GM23338 (cell line): ENCODE measurements at regions not wholly inside any gene's neighbourhood (a gene's known extent, or its start where the extent isn't known, plus 50 kb on each side); places are given as distances from the start of the nearest gene placed in this dataset.

Experiments used
- ATAC-seq: fragments of 200-7000 bp; cut with Tn5 transposase; 3 replicates; pipeline ENCODE4 v1.9.1; 2020
- DNase-seq: peaks from one replicate; pipeline ENCODE4 v3.0.0-alpha.2; 2015; ENCODE audit warnings: low spot score
- H2AFZ ChIP-seq: fragments of 200-600 bp; sonication (generic); 2 replicates; pipeline ENCODE4 v1.8.0; 2016; ENCODE audit warnings: antibody characterized with exemption, mild to moderate bottlenecking, moderate library complexity
- H3F3A ChIP-seq: fragments of 200-600 bp; sonication (generic); replicated peaks from 2 replicates; pipeline ENCODE4 v1.8.0; 2017; ENCODE audit warnings: antibody characterized with exemption, mixed run types, low read depth
- H3K27ac ChIP-seq: fragments of 200-600 bp; sonication (generic); 2 replicates; pipeline ENCODE4 v1.6.1; 2016; ENCODE audit warnings: low read depth
- H3K27me3 ChIP-seq: fragments of 200-600 bp; sonication (generic); 2 replicates; pipeline ENCODE4 v1.8.0; 2016; ENCODE audit warnings: mild to moderate bottlenecking, mixed run types, moderate library complexity; ENCODE audit not compliant: insufficient read depth
- H3K36me3 ChIP-seq: fragments of 200-600 bp; sonication (generic); 2 replicates; pipeline ENCODE4 v1.8.0; 2016; ENCODE audit warnings: mild to moderate bottlenecking; ENCODE audit not compliant: insufficient read depth
- H3K4me1 ChIP-seq: fragments of 200-600 bp; sonication (generic); 2 replicates; pipeline ENCODE4 v1.8.0; 2016; ENCODE audit warnings: mild to moderate bottlenecking, moderate library complexity; ENCODE audit not compliant: insufficient read depth
- H3K4me2 ChIP-seq: fragments of 200-600 bp; sonication (generic); 2 replicates; pipeline ENCODE4 v1.7.1; 2017; ENCODE audit warnings: mixed run types
- H3K4me3 ChIP-seq: fragments of 200-600 bp; sonication (generic); 2 replicates; pipeline ENCODE4 v1.6.1; 2016; ENCODE audit warnings: mixed run types
- H3K79me2 ChIP-seq: fragments of 200-600 bp; sonication (generic); replicated peaks from 2 replicates; pipeline ENCODE4 v1.8.0; 2017; ENCODE audit warnings: mild to moderate bottlenecking; ENCODE audit not compliant: insufficient read depth
- H3K9me2 ChIP-seq: fragments of 200-600 bp; sonication (generic); 2 replicates; pipeline ENCODE4 v1.8.0; 2017; ENCODE audit not compliant: insufficient read depth
- H4K20me1 ChIP-seq: fragments of 200-600 bp; sonication (generic); replicated peaks from 2 replicates; pipeline ENCODE4 v1.8.0; 2017; ENCODE audit warnings: mild to moderate bottlenecking; ENCODE audit not compliant: insufficient read depth
- H3K27ac Mint-ChIP-seq: 2 replicates; pipeline ENCODE4 v1.8.0; 2020; ENCODE audit warnings: inconsistent platforms, mild to moderate bottlenecking, moderate library complexity, mixed read lengths
- H3K27me3 Mint-ChIP-seq: 3 replicates; pipeline ENCODE4 v1.8.0; 2022; ENCODE audit warnings: low read depth, mild to moderate bottlenecking, moderate library complexity, mixed read lengths, inconsistent platforms; ENCODE audit not compliant: insufficient read depth, poor library complexity
- H3K36me3 Mint-ChIP-seq: 3 replicates; pipeline ENCODE4 v1.8.0; 2021; ENCODE audit warnings: low read depth, mild to moderate bottlenecking, inconsistent platforms, moderate library complexity, mixed read lengths
- H3K4me1 Mint-ChIP-seq: 3 replicates; pipeline ENCODE4 v1.8.0; 2020; ENCODE audit warnings: mild to moderate bottlenecking, inconsistent platforms, mixed read lengths
- H3K4me3 Mint-ChIP-seq: 3 replicates; pipeline ENCODE4 v1.8.0; 2021; ENCODE audit warnings: moderate library complexity, mild to moderate bottlenecking, inconsistent platforms, mixed read lengths
- H3K9me3 Mint-ChIP-seq: 3 replicates; pipeline ENCODE4 v1.8.0; 2020; ENCODE audit warnings: moderate library complexity, mild to moderate bottlenecking, inconsistent platforms, mixed read lengths
- CTCF ChIP-seq, 2 experiments: fragments of 200-600 bp in 1 of 2; sonication (generic) in 1 of 2; conservative IDR thresholded peaks; 2 replicates each; pipeline versions ENCODE4 v1.5.1 to v1.6.1; 2016 to 2017; ENCODE audit warnings: antibody characterized with exemption in 2 of 2, low read depth in 2 of 2, mild to moderate bottlenecking in 2 of 2, moderate library complexity in 1 of 2
- ETS1 ChIP-seq: IDR thresholded peaks from 2 replicates; pipeline ENCODE4 v1.6.1; 2016; ENCODE audit warnings: antibody characterized with exemption
- POLR2AphosphoS5 ChIP-seq: IDR thresholded peaks from 2 replicates; pipeline ENCODE4 v1.6.1; 2016; ENCODE audit warnings: antibody characterized with exemption, low read depth
- TF ChIP-seq, protein P1 (sequence below): fragments of 250-450 bp; sonication (Bioruptor Pico); IDR thresholded peaks from 2 replicates; pipeline ENCODE4 v1.5.0; 2020; ENCODE audit warnings: mild to moderate bottlenecking, moderate library complexity

- DNase-seq: no peak
- Histone ChIP-seq H3K4me1 (peaks cover 3% of the 10 kb centered on the region; the same call in 1 of the 2 replicates), H3K36me3 (no peaks in the 10 kb centered on the region), H4K20me1 (no peaks in the 10 kb centered on the region), H3K4me2 (no peak overlapping the region), H3K27me3 (no peaks in the 10 kb centered on the region), H3K4me3 (no peak overlapping the region), H2AFZ (no peak overlapping the region), H3K79me2 (no peaks in the 10 kb centered on the region), H3K27ac (no peak overlapping the region), H3F3A (no peaks in the 10 kb centered on the region), H3K9me2 (no peaks in the 10 kb centered on the region)
- Mint-ChIP-seq H3K27me3 (no peaks in the 10 kb centered on the region), H3K36me3 (peaks cover 3% of the 10 kb centered on the region; the same call in 2 of the 3 replicates), H3K27ac (no peak overlapping the region), H3K4me1 (0 out of 3 replicates have a peak, but pooled peaks cover 5% of the 10 kb centered on the region), H3K9me3 (peaks cover 2% of the 10 kb centered on the region; the same call in 1 of the 3 replicates), H3K4me3 (no peak overlapping the region)
- TF ChIP-seq ETS1 (no peak), CTCF (conservative IDR thresholded peaks at IDR 0.05; ENCODE audit: low read depth in 2 of 2) (no peak), POLR2AphosphoS5 (no peak)
- TF ChIP-seq, protein P1, sequence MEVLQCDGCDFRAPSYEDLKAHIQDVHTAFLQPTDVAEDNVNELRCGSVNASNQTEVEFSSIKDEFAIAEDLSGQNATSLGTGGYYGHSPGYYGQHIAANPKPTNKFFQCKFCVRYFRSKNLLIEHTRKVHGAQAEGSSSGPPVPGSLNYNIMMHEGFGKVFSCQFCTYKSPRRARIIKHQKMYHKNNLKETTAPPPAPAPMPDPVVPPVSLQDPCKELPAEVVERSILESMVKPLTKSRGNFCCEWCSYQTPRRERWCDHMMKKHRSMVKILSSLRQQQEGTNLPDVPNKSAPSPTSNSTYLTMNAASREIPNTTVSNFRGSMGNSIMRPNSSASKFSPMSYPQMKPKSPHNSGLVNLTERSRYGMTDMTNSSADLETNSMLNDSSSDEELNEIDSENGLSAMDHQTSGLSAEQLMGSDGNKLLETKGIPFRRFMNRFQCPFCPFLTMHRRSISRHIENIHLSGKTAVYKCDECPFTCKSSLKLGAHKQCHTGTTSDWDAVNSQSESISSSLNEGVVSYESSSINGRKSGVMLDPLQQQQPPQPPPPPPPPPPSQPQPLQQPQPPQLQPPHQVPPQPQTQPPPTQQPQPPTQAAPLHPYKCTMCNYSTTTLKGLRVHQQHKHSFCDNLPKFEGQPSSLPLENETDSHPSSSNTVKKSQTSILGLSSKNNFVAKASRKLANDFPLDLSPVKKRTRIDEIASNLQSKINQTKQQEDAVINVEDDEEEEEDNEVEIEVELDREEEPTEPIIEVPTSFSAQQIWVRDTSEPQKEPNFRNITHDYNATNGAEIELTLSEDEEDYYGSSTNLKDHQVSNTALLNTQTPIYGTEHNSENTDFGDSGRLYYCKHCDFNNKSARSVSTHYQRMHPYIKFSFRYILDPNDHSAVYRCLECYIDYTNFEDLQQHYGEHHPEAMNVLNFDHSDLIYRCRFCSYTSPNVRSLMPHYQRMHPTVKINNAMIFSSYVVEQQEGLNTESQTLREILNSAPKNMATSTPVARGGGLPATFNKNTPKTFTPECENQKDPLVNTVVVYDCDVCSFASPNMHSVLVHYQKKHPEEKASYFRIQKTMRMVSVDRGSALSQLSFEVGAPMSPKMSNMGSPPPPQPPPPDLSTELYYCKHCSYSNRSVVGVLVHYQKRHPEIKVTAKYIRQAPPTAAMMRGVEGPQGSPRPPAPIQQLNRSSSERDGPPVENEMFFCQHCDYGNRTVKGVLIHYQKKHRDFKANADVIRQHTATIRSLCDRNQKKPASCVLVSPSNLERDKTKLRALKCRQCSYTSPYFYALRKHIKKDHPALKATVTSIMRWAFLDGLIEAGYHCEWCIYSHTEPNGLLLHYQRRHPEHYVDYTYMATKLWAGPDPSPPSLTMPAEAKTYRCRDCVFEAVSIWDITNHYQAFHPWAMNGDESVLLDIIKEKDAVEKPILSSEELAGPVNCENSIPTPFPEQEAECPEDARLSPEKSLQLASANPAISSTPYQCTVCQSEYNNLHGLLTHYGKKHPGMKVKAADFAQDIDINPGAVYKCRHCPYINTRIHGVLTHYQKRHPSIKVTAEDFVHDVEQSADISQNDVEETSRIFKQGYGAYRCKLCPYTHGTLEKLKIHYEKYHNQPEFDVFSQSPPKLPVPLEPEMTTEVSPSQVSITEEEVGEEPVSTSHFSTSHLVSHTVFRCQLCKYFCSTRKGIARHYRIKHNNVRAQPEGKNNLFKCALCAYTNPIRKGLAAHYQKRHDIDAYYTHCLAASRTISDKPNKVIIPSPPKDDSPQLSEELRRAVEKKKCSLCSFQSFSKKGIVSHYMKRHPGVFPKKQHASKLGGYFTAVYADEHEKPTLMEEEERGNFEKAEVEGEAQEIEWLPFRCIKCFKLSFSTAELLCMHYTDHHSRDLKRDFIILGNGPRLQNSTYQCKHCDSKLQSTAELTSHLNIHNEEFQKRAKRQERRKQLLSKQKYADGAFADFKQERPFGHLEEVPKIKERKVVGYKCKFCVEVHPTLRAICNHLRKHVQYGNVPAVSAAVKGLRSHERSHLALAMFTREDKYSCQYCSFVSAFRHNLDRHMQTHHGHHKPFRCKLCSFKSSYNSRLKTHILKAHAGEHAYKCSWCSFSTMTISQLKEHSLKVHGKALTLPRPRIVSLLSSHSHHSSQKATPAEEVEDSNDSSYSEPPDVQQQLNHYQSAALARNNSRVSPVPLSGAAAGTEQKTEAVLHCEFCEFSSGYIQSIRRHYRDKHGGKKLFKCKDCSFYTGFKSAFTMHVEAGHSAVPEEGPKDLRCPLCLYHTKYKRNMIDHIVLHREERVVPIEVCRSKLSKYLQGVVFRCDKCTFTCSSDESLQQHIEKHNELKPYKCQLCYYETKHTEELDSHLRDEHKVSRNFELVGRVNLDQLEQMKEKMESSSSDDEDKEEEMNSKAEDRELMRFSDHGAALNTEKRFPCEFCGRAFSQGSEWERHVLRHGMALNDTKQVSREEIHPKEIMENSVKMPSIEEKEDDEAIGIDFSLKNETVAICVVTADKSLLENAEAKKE (CRISPR knock-in tag): no peak
- no peak for ATAC-seq
These were observed 756.6 kb upstream of the GCFC2 start for GRCh38 chr2:76467326-76467725.
